ENCODE measurements at regions not wholly inside any gene's neighbourhood (a gene's known extent, or its start where the extent isn't known, plus 50 kb on each side); places are given as distances from the start of the nearest gene placed in this dataset.

- DNase-seq (ENCODE audit: low read depth) = no peak
These were observed 73.3 kb downstream of the RFC3 start for GRCh38 chr13:33891196-33891742.

GRCh38 chr13:33893559-33893958, 75.6 kb downstream of the RFC3 start:
- no peak for DNase-seq (ENCODE audit: low read depth)

- DNase-seq (ENCODE audit: low read depth) = no peak
These were observed 86.5 kb downstream of the RFC3 start for GRCh38 chr13:33904431-33904830.

- no peak for DNase-seq (ENCODE audit: low read depth)
These were observed 90.2 kb downstream of the RFC3 start for GRCh38 chr13:33908116-33908515.

GRCh38 chr13:33910255-33910654, 92.3 kb downstream of the RFC3 start:
- DNase-seq (ENCODE audit: low read depth) = no peak

GRCh38 chr13:33911521-33911920, 93.6 kb downstream of the RFC3 start:
- no peak for DNase-seq (ENCODE audit: low read depth)

GRCh38 chr13:33913829-33914228, 95.9 kb downstream of the RFC3 start:
- no peak for DNase-seq (ENCODE audit: low read depth)

GRCh38 chr13:33917190-33917589, 99.2 kb downstream of the RFC3 start:
- no peak for DNase-seq (ENCODE audit: low read depth)

GRCh38 chr13:33918199-33918932, 100.4 kb downstream of the RFC3 start:
- peak; percentile 53 for DNase-seq (ENCODE audit: low read depth)

GRCh38 chr13:33919120-33919519, 101.2 kb downstream of the RFC3 start:
- no peak for DNase-seq (ENCODE audit: low read depth)

GRCh38 chr13:33925563-33925962, 107.6 kb downstream of the RFC3 start:
- DNase-seq (ENCODE audit: low read depth) = no peak

GRCh38 chr13:33927315-33927714, 109.4 kb downstream of the RFC3 start:
- DNase-seq (ENCODE audit: low read depth) = peak; percentile 56

GRCh38 chr13:33931397-33932311, 113.7 kb downstream of the RFC3 start:
- DNase-seq (ENCODE audit: low read depth) = no peak

- DNase-seq (ENCODE audit: low read depth) = no peak
These were observed 114.9 kb downstream of the RFC3 start for GRCh38 chr13:33932769-33933406.

- no peak for DNase-seq (ENCODE audit: low read depth)
These were observed 115.9 kb downstream of the RFC3 start for GRCh38 chr13:33933810-33934209.

- DNase-seq (ENCODE audit: low read depth) = no peak
These were observed 116.4 kb downstream of the RFC3 start for GRCh38 chr13:33934343-33934742.

GRCh38 chr13:33934951-33935371, 117.0 kb downstream of the RFC3 start:
- DNase-seq (ENCODE audit: low read depth) = no peak

GRCh38 chr13:33935969-33936368, 118.0 kb downstream of the RFC3 start:
- no peak for DNase-seq (ENCODE audit: low read depth)

GRCh38 chr13:33937373-33938098, 119.6 kb downstream of the RFC3 start:
- no peak for DNase-seq (ENCODE audit: low read depth)

- DNase-seq (ENCODE audit: low read depth) = no peak
These were observed 122.3 kb downstream of the RFC3 start for GRCh38 chr13:33940256-33940655.

- no peak for DNase-seq (ENCODE audit: low read depth)
These were observed 122.9 kb downstream of the RFC3 start for GRCh38 chr13:33940898-33941297.

- no peak for DNase-seq (ENCODE audit: low read depth)
These were observed 127.5 kb downstream of the RFC3 start for GRCh38 chr13:33945477-33945876.

All from GM04503 (cell line).